ENCODE measurements at regions not wholly inside any gene's neighbourhood (a gene's known extent, or its start where the extent isn't known, plus 50 kb on each side); places are given as distances from the start of the nearest gene placed in this dataset.

- TF ChIP-seq CTCF (IDR thresholded peaks at IDR 0.05) (no peak), POLR2A (IDR thresholded peaks at IDR 0.05) (no peak), POLR2AphosphoS5 (IDR thresholded peaks at IDR 0.05) (no peak), EP300 (IDR thresholded peaks at IDR 0.05; ENCODE audit: low read depth) (no peak)
Observed at GRCh38 chr5:88094906-88095496, 173.6 kb downstream of the TMEM161B start.
